Fibroblast of lung (primary cell): ENCODE measurements at regions not wholly inside any gene's neighbourhood (a gene's known extent, or its start where the extent isn't known, plus 50 kb on each side); places are given as distances from the start of the nearest gene placed in this dataset.

ENCODE experiments used
- DNase-seq, 2 donors: peaks; one replicate each; pipeline versions ENCODE4 v3.0.0 to v3.0.0-alpha.2; 2010; ENCODE audit warnings: low read depth in 2 of 2
- H2AFZ ChIP-seq: 2 replicates; pipeline ENCODE4 v1.5.1; 2012; ENCODE audit warnings: low read length, control low read depth, inconsistent platforms
- H3K27ac ChIP-seq: 2 replicates; pipeline ENCODE4 v1.5.1; 2011; ENCODE audit warnings: low read length, control low read depth; ENCODE audit not compliant: insufficient read depth
- H3K27me3 ChIP-seq: 2 replicates; pipeline ENCODE4 v1.5.1; 2011; ENCODE audit warnings: mild to moderate bottlenecking, low read length; ENCODE audit not compliant: control insufficient read depth, insufficient read depth
- H3K36me3 ChIP-seq: 2 replicates; pipeline ENCODE4 v1.5.1; 2011; ENCODE audit warnings: low read length; ENCODE audit not compliant: control insufficient read depth, insufficient read depth
- H3K4me1 ChIP-seq: 2 replicates; pipeline ENCODE4 v1.5.1; 2011; ENCODE audit warnings: low read length; ENCODE audit not compliant: control insufficient read depth, insufficient read depth; ENCODE audit errors: extremely low read depth
- H3K4me2 ChIP-seq: 2 replicates; pipeline ENCODE4 v1.5.1; 2011; ENCODE audit warnings: low read length, control low read depth; ENCODE audit not compliant: insufficient read depth; ENCODE audit errors: extremely low read depth
- H3K4me3 ChIP-seq, 4 experiments: fragments of 200-600 bp in 1 of 4; sonication (generic) in 1 of 4; replicated peaks in 1 of 4; 2 replicates each; pipeline ENCODE4 v1.5.1; 2011 to 2016; ENCODE audit warnings: low read length in 4 of 4, low read depth in 3 of 4, mild to moderate bottlenecking in 3 of 4, control low read depth in 2 of 4, inconsistent platforms in 1 of 4, mixed read lengths in 1 of 4; ENCODE audit not compliant: insufficient read depth in 1 of 4; ENCODE audit errors: control extremely low read depth in 1 of 4
- H3K79me2 ChIP-seq: 2 replicates; pipeline ENCODE4 v1.5.1; 2012; ENCODE audit warnings: mild to moderate bottlenecking, low read length, inconsistent platforms; ENCODE audit not compliant: control insufficient read depth, insufficient read depth
- H3K9ac ChIP-seq: 2 replicates; pipeline ENCODE4 v1.5.1; 2011; ENCODE audit warnings: mild to moderate bottlenecking, low read length, control low read depth; ENCODE audit not compliant: insufficient read depth
- H3K9me3 ChIP-seq: 2 replicates; pipeline ENCODE4 v1.5.1; 2012; ENCODE audit warnings: low read depth, low read length; ENCODE audit not compliant: control insufficient read depth, insufficient read depth
- H4K20me1 ChIP-seq: 2 replicates; pipeline ENCODE4 v1.5.1; 2011; ENCODE audit warnings: low read length; ENCODE audit not compliant: control insufficient read depth, insufficient read depth; ENCODE audit errors: extremely low read depth
- EZH2 ChIP-seq: IDR thresholded peaks from 2 replicates; pipeline ENCODE4 v1.5.1; 2012; ENCODE audit warnings: low read length, control low read depth, mild to moderate bottlenecking; ENCODE audit errors: missing control alignments
- TF ChIP-seq, protein P1 (sequence below), 2 donors: IDR thresholded peaks in 1 of 2; conservative IDR thresholded peaks in 1 of 2; 1 replicate in 1 of 2; 2 replicates in 1 of 2; pipeline ENCODE4 v1.5.1; 2011 to 2012; ENCODE audit warnings: low read length in 2 of 2, control low read depth in 1 of 2, inconsistent platforms in 1 of 2, low read depth in 1 of 2, mild to moderate bottlenecking in 1 of 2

DNA sequence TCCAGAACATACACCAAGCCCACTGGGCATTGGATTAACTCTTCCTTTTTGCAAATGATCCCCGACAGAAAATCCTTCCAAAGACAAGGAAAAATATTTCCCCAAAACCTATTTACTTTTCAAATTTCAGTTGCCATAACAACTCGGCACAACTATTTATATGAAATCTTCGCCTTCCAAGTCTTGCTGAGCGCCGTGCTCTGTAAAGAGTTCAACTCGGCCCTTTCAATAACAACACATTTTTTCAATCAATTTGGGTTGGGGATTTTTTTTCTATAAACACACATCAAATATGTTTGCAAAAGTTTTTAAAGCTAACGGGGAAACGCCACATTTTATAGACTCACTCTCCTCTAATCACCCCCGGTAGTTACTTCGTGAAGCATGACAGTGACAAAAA lies 333.8 kb downstream of the MN1 start:
- Histone ChIP-seq H3K4me1 (no peaks in the 10 kb centered on the region), H3K9ac (no peak overlapping the region), H3K79me2 (no peaks in the 10 kb centered on the region), H3K4me2 (no peak overlapping the region), H3K4me3 (no peak overlapping the region), H3K27me3 (peaks cover 2% of the 10 kb centered on the region), H3K9me3 (no peaks in the 10 kb centered on the region), H3K36me3 (no peaks in the 10 kb centered on the region), H3K27ac (no peak overlapping the region), H2AFZ (no peak overlapping the region), H4K20me1 (no peaks in the 10 kb centered on the region)
- TF ChIP-seq EZH2: no peak
- TF ChIP-seq, protein P1, sequence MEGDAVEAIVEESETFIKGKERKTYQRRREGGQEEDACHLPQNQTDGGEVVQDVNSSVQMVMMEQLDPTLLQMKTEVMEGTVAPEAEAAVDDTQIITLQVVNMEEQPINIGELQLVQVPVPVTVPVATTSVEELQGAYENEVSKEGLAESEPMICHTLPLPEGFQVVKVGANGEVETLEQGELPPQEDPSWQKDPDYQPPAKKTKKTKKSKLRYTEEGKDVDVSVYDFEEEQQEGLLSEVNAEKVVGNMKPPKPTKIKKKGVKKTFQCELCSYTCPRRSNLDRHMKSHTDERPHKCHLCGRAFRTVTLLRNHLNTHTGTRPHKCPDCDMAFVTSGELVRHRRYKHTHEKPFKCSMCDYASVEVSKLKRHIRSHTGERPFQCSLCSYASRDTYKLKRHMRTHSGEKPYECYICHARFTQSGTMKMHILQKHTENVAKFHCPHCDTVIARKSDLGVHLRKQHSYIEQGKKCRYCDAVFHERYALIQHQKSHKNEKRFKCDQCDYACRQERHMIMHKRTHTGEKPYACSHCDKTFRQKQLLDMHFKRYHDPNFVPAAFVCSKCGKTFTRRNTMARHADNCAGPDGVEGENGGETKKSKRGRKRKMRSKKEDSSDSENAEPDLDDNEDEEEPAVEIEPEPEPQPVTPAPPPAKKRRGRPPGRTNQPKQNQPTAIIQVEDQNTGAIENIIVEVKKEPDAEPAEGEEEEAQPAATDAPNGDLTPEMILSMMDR (conservative IDR thresholded peaks at IDR 0.05 in 1 of 2, IDR thresholded peaks at IDR 0.05 in 1 of 2; ENCODE audit: low read depth in 1 of 2, low read length in 2 of 2): no peak
- no peak for DNase-seq

DNA sequence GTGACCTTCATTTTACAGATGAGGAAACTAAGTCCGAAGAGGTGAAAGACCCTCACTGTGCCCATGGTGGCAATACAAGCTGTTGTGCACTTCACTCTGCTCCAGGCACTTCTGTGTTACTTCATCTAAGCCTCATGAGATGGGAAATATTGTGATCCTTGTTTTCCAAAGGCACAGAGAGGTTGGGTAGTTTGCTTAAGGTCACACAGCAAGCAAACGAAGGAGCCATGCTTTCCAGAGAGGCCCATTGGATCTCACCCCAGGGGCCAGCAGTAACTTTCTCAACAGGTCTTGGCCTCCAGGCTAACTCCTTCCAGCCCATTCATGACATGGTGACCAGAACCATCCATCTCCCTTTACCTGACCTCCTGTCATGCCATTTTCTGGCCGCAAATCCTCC lies 332.8 kb downstream of the MN1 start:
- Histone ChIP-seq H3K4me1 (no peaks in the 10 kb centered on the region), H4K20me1 (no peaks in the 10 kb centered on the region), H3K27me3 (peaks cover 2% of the 10 kb centered on the region), H3K4me2 (no peak overlapping the region), H2AFZ (no peak overlapping the region), H3K9me3 (no peaks in the 10 kb centered on the region), H3K9ac (no peak overlapping the region), H3K27ac (no peak overlapping the region), H3K4me3 (no peak overlapping the region), H3K79me2 (no peaks in the 10 kb centered on the region), H3K36me3 (no peaks in the 10 kb centered on the region)
- no peak for DNase-seq
- TF ChIP-seq EZH2: no peak
- TF ChIP-seq, protein P1 (conservative IDR thresholded peaks at IDR 0.05 in 1 of 2, IDR thresholded peaks at IDR 0.05 in 1 of 2; ENCODE audit: low read depth in 1 of 2, low read length in 2 of 2): no peak

DNA sequence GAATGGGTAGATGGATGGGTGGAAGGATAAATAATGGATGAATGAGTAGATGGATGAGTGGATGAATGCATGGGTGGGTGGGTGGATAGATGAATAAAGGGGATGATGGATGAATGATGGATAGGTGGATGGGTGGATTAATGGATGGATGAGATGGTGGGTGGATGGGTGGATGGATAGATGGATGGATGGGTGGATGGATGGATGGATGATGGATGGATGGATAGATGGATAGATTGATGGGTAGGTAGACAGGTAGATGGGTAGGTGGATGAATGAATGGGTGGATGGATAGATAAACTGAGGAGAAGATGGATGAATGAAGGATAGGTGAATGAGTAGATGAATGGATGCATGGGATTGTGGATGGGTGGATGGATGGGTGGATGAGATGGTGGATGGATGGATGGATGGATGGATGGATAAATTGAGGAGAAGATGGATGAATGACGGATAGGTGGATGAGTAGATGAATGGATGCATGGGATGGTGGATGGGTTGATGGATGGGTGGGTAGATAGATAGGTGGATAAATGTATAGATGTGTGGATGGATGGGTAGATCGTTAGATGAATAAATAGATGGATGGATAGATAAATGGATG lies 331.3 kb downstream of the MN1 start:
- H3K79me2 ChIP-seq: no peaks in the 10 kb centered on the region
- no peak overlapping the region for H3K27ac ChIP-seq
- TF ChIP-seq, protein P1 (conservative IDR thresholded peaks at IDR 0.05 in 1 of 2, IDR thresholded peaks at IDR 0.05 in 1 of 2; ENCODE audit: low read depth in 1 of 2, low read length in 2 of 2): no peak
- no peak for TF ChIP-seq EZH2
- peaks cover 6% of the 10 kb centered on the region for H3K4me1 ChIP-seq
- H3K9me3 ChIP-seq: no peaks in the 10 kb centered on the region
- no peak overlapping the region for H3K4me2 ChIP-seq
- no peak overlapping the region for H3K9ac ChIP-seq
- no peaks in the 10 kb centered on the region for H3K36me3 ChIP-seq
- no peak for DNase-seq
- peaks cover 2% of the 10 kb centered on the region for H3K27me3 ChIP-seq
- H4K20me1 ChIP-seq: no peaks in the 10 kb centered on the region
- no peak overlapping the region for H3K4me3 ChIP-seq
- H2AFZ ChIP-seq: no peak overlapping the region
